H9 (cell line): ENCODE measurements at regions not wholly inside any gene's neighbourhood (a gene's known extent, or its start where the extent isn't known, plus 50 kb on each side); places are given as distances from the start of the nearest gene placed in this dataset.

Experiments
- DNase-seq: peaks from one replicate; pipeline ENCODE4 v3.0.0-alpha.2; 2017
- H2AFZ ChIP-seq: one replicate; pipeline ENCODE4 v1.6.1; 2013; ENCODE audit warnings: mild to moderate bottlenecking, low read length, control low read depth, moderate library complexity
- H2AK5ac ChIP-seq: 2 replicates; pipeline ENCODE4 v1.6.1; 2013; ENCODE audit warnings: low read length, control low read depth, mixed read lengths; ENCODE audit not compliant: insufficient read length
- H2BK120ac ChIP-seq: one replicate; pipeline ENCODE4 v1.6.1; 2013; ENCODE audit warnings: low read depth, mild to moderate bottlenecking, low read length, control low read depth, inconsistent platforms; ENCODE audit not compliant: poor library complexity, severe bottlenecking
- H2BK12ac ChIP-seq: 2 replicates; pipeline ENCODE4 v1.6.1; 2013; ENCODE audit warnings: low read length, control low read depth, mixed read lengths, low read depth; ENCODE audit not compliant: insufficient read length
- H2BK15ac ChIP-seq: 2 replicates; pipeline ENCODE4 v1.6.1; 2013; ENCODE audit warnings: low read depth, low read length, control low read depth
- H2BK20ac ChIP-seq: one replicate; pipeline ENCODE4 v1.6.1; 2013; ENCODE audit warnings: low read depth, mild to moderate bottlenecking, low read length, control low read depth, inconsistent platforms; ENCODE audit not compliant: poor library complexity, severe bottlenecking
- H2BK5ac ChIP-seq: 2 replicates; pipeline ENCODE4 v1.6.1; 2013; ENCODE audit warnings: low read length, control low read depth, mixed read lengths; ENCODE audit not compliant: insufficient read length
- H3K14ac ChIP-seq: 2 replicates; pipeline ENCODE4 v1.6.1; 2013; ENCODE audit warnings: low read length, control low read depth; ENCODE audit not compliant: insufficient read depth
- H3K18ac ChIP-seq: 2 replicates; pipeline ENCODE4 v1.6.1; 2013; ENCODE audit warnings: low read depth, mild to moderate bottlenecking, mixed read lengths, low read length, control low read depth; ENCODE audit not compliant: insufficient read length
- H3K23ac ChIP-seq: 2 replicates; pipeline ENCODE4 v1.6.1; 2013; ENCODE audit warnings: low read length, control low read depth, mixed read lengths, low read depth; ENCODE audit not compliant: insufficient read length
- H3K23me2 ChIP-seq: 2 replicates; pipeline ENCODE4 v1.6.1; 2013; ENCODE audit warnings: low read depth, mild to moderate bottlenecking, mixed read lengths, low read length, control low read depth; ENCODE audit not compliant: insufficient read length, poor library complexity, severe bottlenecking
- H3K27ac ChIP-seq: 2 replicates; pipeline ENCODE4 v1.5.1; 2013; ENCODE audit warnings: low read length, control low read depth, mixed read lengths, low read depth; ENCODE audit not compliant: insufficient read length
- H3K27me3 ChIP-seq: 2 replicates; pipeline ENCODE4 v1.6.1; 2013; ENCODE audit warnings: low read length, control low read depth, inconsistent platforms; ENCODE audit not compliant: insufficient read depth
- H3K4ac ChIP-seq: 2 replicates; pipeline ENCODE4 v1.6.1; 2013; ENCODE audit warnings: low read depth, mild to moderate bottlenecking, control low read depth, inconsistent platforms, low read length, moderate library complexity
- H3K4me1 ChIP-seq: 2 replicates; pipeline ENCODE4 v1.6.1; 2013; ENCODE audit warnings: low read length, control low read depth, inconsistent platforms; ENCODE audit not compliant: insufficient read depth
- H3K4me2 ChIP-seq: 2 replicates; pipeline ENCODE4 v1.6.1; 2013; ENCODE audit warnings: low read length, control low read depth, mixed read lengths; ENCODE audit not compliant: insufficient read length, insufficient read depth
- H3K56ac ChIP-seq: 2 replicates; pipeline ENCODE4 v1.6.1; 2013; ENCODE audit warnings: low read depth, mild to moderate bottlenecking, mixed read lengths, low read length, control low read depth; ENCODE audit not compliant: insufficient read length
- H3K79me1 ChIP-seq: 2 replicates; pipeline ENCODE4 v1.6.1; 2013; ENCODE audit warnings: low read depth, mild to moderate bottlenecking, moderate library complexity, low read length, control low read depth, inconsistent platforms; ENCODE audit not compliant: insufficient read depth, poor library complexity, severe bottlenecking
- H3K79me2 ChIP-seq: 2 replicates; pipeline ENCODE4 v1.6.1; 2013; ENCODE audit warnings: low read length, control low read depth, inconsistent platforms; ENCODE audit not compliant: insufficient read depth
- H3K9ac ChIP-seq: 2 replicates; pipeline ENCODE4 v1.6.1; 2013; ENCODE audit warnings: low read length, control low read depth, mixed read lengths; ENCODE audit not compliant: insufficient read length; ENCODE audit errors: extremely low read depth
- H3K9me3 ChIP-seq: one replicate; pipeline ENCODE4 v1.6.1; 2013; ENCODE audit warnings: low read depth, low read length, inconsistent platforms; ENCODE audit not compliant: control insufficient read depth
- H3T11ph ChIP-seq: one replicate; pipeline ENCODE4 v1.6.1; 2013; ENCODE audit warnings: mild to moderate bottlenecking, low read length, control low read depth, inconsistent platforms
- H4K20me1 ChIP-seq: one replicate; pipeline ENCODE4 v1.6.1; 2013; ENCODE audit not compliant: control insufficient read depth, insufficient read length, insufficient read depth
- H4K5ac ChIP-seq: 2 replicates; pipeline ENCODE4 v1.6.1; 2013; ENCODE audit warnings: low read depth, mild to moderate bottlenecking, mixed read lengths, low read length, control low read depth; ENCODE audit not compliant: insufficient read length
- H4K8ac ChIP-seq: replicated peaks from 2 replicates; pipeline ENCODE4 v1.6.1; 2013; ENCODE audit warnings: low read length, control low read depth, mixed read lengths, low read depth; ENCODE audit not compliant: insufficient read length
- H4K91ac ChIP-seq: 2 replicates; pipeline ENCODE4 v1.6.1; 2013; ENCODE audit warnings: low read depth, mild to moderate bottlenecking, moderate library complexity, mixed read lengths, low read length, control low read depth; ENCODE audit not compliant: insufficient read length
- H3K27ac Mint-ChIP-seq, 3 experiments: 2 replicates in 2 of 3; 3 replicates in 1 of 3; pipeline ENCODE4 v1.8.0; 2020 to 2021; ENCODE audit warnings: mixed read lengths in 3 of 3, mild to moderate bottlenecking in 1 of 3, moderate library complexity in 1 of 3
- H3K27me3 Mint-ChIP-seq: 2 replicates; pipeline ENCODE4 v1.8.0; 2021; ENCODE audit warnings: low read depth, mild to moderate bottlenecking, moderate library complexity, mixed read lengths
- H3K36me3 Mint-ChIP-seq, 3 experiments: 2 replicates in 2 of 3; 3 replicates in 1 of 3; pipeline ENCODE4 v1.8.0; 2020 to 2021; ENCODE audit warnings: low read depth in 3 of 3, mixed read lengths in 3 of 3; ENCODE audit not compliant: insufficient read depth in 1 of 3
- H3K4me1 Mint-ChIP-seq, 2 experiments: 2 replicates each; pipeline ENCODE4 v1.8.0; 2020; ENCODE audit warnings: mixed read lengths in 2 of 2
- H3K4me3 Mint-ChIP-seq, 2 experiments: 2 replicates in 1 of 2; 3 replicates in 1 of 2; pipeline ENCODE4 v1.8.0; 2020 to 2021; ENCODE audit warnings: mild to moderate bottlenecking in 2 of 2, mixed read lengths in 2 of 2, moderate library complexity in 1 of 2
- H3K9me3 Mint-ChIP-seq, 2 experiments: 2 replicates in 1 of 2; 3 replicates in 1 of 2; pipeline ENCODE4 v1.8.0; 2020; ENCODE audit warnings: mild to moderate bottlenecking in 2 of 2, mixed read lengths in 2 of 2, moderate library complexity in 1 of 2
- WGBS: extraction: QIAGEN DNeasy Blood & Tissue Kit; methylation state at CpG from one replicate; pipeline ENCODE4 v1.1.7; 2013; ENCODE audit warnings: missing lambda C conversion rate, low lambda C conversion rate, mixed read lengths; ENCODE audit not compliant: insufficient read length; ENCODE audit errors: extremely low coverage; 5-methylcytosine and 5-hydroxymethylcytosine counted together
- TF ChIP-seq, protein P1 (sequence below): fragments of 200-600 bp; sonication (generic); conservative IDR thresholded peaks from 3 replicates; pipeline ENCODE4 v1.8.0; 2021; ENCODE audit warnings: antibody characterized with exemption, mild to moderate bottlenecking

DNA sequence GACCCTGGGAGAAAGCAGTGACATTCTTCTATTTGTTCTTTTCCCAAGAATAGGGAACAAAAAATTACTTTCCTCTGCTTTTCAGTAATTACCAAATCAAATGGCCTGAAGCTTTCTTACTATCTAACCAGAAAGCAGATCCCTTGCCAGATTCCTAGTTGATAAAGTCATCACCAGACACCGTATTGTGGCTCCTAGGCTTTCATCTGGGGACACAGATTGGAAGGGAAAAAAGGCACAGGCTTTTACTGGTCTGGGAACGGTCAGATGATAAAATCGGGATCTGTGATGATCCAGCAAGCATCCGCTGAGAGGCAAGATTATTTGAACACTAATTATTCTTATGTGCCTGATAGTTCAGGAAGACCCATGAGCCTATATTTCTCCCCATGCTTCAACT is 79.1 kb upstream of the BCL2L14 start:
- Histone ChIP-seq H2AK5ac (no peak overlapping the region), H2AFZ (no peak overlapping the region), H3K14ac (no peak overlapping the region), H3K56ac (no peak overlapping the region), H4K20me1 (no peaks in the 10 kb centered on the region), H4K8ac (no peak overlapping the region), H2BK120ac (no peak overlapping the region), H3K23ac (no peak overlapping the region), H3K27me3 (no peaks in the 10 kb centered on the region), H3T11ph (no peak overlapping the region), H3K9me3 (no peaks in the 10 kb centered on the region), H2BK20ac (no peak overlapping the region), H3K18ac (no peak overlapping the region), H3K9ac (no peak overlapping the region), H2BK15ac (no peak overlapping the region), H2BK5ac (no peak overlapping the region), H3K23me2 (no peaks in the 10 kb centered on the region), H3K4ac (no peak overlapping the region), H3K27ac (no peak overlapping the region), H2BK12ac (no peak overlapping the region), H3K79me2 (no peaks in the 10 kb centered on the region), H3K4me1 (no peaks in the 10 kb centered on the region), H3K79me1 (no peaks in the 10 kb centered on the region), H4K5ac (no peak overlapping the region), H4K91ac (no peak overlapping the region), H3K4me2 (no peak overlapping the region)
- Mint-ChIP-seq H3K27me3 (peaks cover 2% of the 10 kb centered on the region; the same call in 1 of the 2 replicates), H3K36me3 (no peaks in the 10 kb centered on the region), H3K9me3 (peaks cover 4 to 5% of the 10 kb centered on the region in 2 experiments; a peak in 3 of 5 replicates), H3K4me3 (no peak overlapping the region), H3K4me1 (no peaks in the 10 kb centered on the region), H3K27ac (no peak overlapping the region; a peak in 2 of 7 replicates)
- no peak for DNase-seq
- no CpG with 5 or more reads among the region's 4 CpGs for WGBS
- TF ChIP-seq, protein P1, sequence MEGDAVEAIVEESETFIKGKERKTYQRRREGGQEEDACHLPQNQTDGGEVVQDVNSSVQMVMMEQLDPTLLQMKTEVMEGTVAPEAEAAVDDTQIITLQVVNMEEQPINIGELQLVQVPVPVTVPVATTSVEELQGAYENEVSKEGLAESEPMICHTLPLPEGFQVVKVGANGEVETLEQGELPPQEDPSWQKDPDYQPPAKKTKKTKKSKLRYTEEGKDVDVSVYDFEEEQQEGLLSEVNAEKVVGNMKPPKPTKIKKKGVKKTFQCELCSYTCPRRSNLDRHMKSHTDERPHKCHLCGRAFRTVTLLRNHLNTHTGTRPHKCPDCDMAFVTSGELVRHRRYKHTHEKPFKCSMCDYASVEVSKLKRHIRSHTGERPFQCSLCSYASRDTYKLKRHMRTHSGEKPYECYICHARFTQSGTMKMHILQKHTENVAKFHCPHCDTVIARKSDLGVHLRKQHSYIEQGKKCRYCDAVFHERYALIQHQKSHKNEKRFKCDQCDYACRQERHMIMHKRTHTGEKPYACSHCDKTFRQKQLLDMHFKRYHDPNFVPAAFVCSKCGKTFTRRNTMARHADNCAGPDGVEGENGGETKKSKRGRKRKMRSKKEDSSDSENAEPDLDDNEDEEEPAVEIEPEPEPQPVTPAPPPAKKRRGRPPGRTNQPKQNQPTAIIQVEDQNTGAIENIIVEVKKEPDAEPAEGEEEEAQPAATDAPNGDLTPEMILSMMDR = no peak
